ENCODE measurements at regions not wholly inside any gene's neighbourhood (a gene's known extent, or its start where the extent isn't known, plus 50 kb on each side); places are given as distances from the start of the nearest gene placed in this dataset.

- Histone ChIP-seq H3K27ac (ENCODE audit: low read length) (no peak overlapping the region), H3K9me2 (ENCODE audit: insufficient read depth, low read length) (no peaks in the 10 kb centered on the region), H3K36me3 (ENCODE audit: insufficient read depth, low read length) (no peaks in the 10 kb centered on the region), H3K4me3 (ENCODE audit: low read length) (no peak overlapping the region), H3K9me3 (ENCODE audit: low read length) (no peaks in the 10 kb centered on the region), H3K4me2 (ENCODE audit: low read length) (no peak overlapping the region), H3F3A (ENCODE audit: insufficient read depth, low read length, poor library complexity, severe bottlenecking) (no peaks in the 10 kb centered on the region), H3K27me3 (ENCODE audit: insufficient read depth, low read depth, low read length) (no peaks in the 10 kb centered on the region), H3K79me2 (replicated peaks; ENCODE audit: insufficient read depth, low read length) (no peaks in the 10 kb centered on the region), H3K9ac (ENCODE audit: low read length) (no peak overlapping the region), H2AFZ (ENCODE audit: low read depth, low read length) (no peak overlapping the region), H4K20me1 (ENCODE audit: insufficient read depth) (no peaks in the 10 kb centered on the region)
- TF ChIP-seq POLR2AphosphoS5 (IDR thresholded peaks at IDR 0.05) (no peak), EZH2 (IDR thresholded peaks at IDR 0.05; ENCODE audit: borderline replicate concordance, insufficient read depth, low read length, poor library complexity, severe bottlenecking) (no peak), REST (IDR thresholded peaks at IDR 0.05; ENCODE audit: borderline replicate concordance) (no peak), TAF1 (IDR thresholded peaks at IDR 0.05; ENCODE audit: low read depth) (no peak), EP300 (conservative IDR thresholded peaks at IDR 0.05; ENCODE audit: poor library complexity, severe bottlenecking) (no peak), CTCF (IDR thresholded peaks at IDR 0.05; ENCODE audit: poor library complexity, severe bottlenecking) (no peak), MXI1 (conservative IDR thresholded peaks at IDR 0.05; ENCODE audit: poor library complexity, severe bottlenecking) (no peak), RAD21 (conservative IDR thresholded peaks at IDR 0.05) (no peak), SMC3 (conservative IDR thresholded peaks at IDR 0.05; ENCODE audit: poor library complexity) (no peak)
Measured at GRCh38 chr1:29903548-29904166, 667.3 kb downstream of the PTPRU start.

DNA sequence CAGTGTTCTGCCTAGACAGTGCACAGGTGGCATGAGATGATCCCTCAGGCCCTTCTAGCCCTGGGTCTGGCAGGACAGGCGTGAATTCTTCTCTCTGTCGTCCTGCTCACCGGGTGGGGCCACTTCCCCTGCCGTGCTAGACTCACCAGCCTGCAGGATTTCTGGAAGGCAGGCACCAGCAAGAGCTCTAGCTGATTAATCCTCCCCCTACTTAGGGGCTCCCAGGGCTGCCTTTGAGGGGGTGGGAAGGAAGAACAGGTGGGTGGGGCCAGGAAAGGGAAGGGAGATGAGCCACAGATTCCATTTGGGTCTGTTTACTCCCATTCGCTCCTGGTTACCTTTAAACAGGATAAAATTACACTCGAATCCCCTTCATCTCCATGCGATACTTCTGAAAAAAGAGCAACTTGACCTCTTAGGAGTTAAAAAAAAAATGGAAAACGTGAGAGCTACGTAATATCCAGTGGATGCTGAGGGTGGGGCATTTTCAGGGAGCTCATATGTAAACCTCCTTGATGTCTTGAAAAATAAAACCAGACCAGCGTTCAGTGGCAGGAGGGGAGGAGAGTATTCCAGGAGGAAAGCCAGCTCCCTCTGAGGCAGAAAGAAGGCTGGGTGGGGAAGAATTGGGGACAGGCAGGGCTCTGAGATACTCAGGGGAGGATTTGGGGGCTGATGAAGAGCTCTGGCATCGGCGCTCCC lies 665.5 kb downstream of the PTPRU start:
- Histone ChIP-seq H3K4me3 (ENCODE audit: low read length) (no peak overlapping the region), H3K79me2 (replicated peaks; ENCODE audit: insufficient read depth, low read length) (no peaks in the 10 kb centered on the region), H3K9me2 (ENCODE audit: insufficient read depth, low read length) (no peaks in the 10 kb centered on the region), H3K9me3 (ENCODE audit: low read length) (no peaks in the 10 kb centered on the region), H3F3A (ENCODE audit: insufficient read depth, low read length, poor library complexity, severe bottlenecking) (no peaks in the 10 kb centered on the region), H3K27ac (ENCODE audit: low read length) (no peak overlapping the region), H2AFZ (ENCODE audit: low read depth, low read length) (no peak overlapping the region), H4K20me1 (ENCODE audit: insufficient read depth) (no peaks in the 10 kb centered on the region), H3K9ac (ENCODE audit: low read length) (no peak overlapping the region), H3K4me2 (ENCODE audit: low read length) (no peak overlapping the region), H3K36me3 (ENCODE audit: insufficient read depth, low read length) (no peaks in the 10 kb centered on the region), H3K27me3 (ENCODE audit: insufficient read depth, low read depth, low read length) (no peaks in the 10 kb centered on the region)
- TF ChIP-seq POLR2AphosphoS5 (IDR thresholded peaks at IDR 0.05) (no peak), SMC3 (conservative IDR thresholded peaks at IDR 0.05; ENCODE audit: poor library complexity) (no peak), EZH2 (IDR thresholded peaks at IDR 0.05; ENCODE audit: borderline replicate concordance, insufficient read depth, low read length, poor library complexity, severe bottlenecking) (no peak), MXI1 (conservative IDR thresholded peaks at IDR 0.05; ENCODE audit: poor library complexity, severe bottlenecking) (no peak), RAD21 (conservative IDR thresholded peaks at IDR 0.05) (no peak), CTCF (IDR thresholded peaks at IDR 0.05; ENCODE audit: poor library complexity, severe bottlenecking) (no peak), REST (IDR thresholded peaks at IDR 0.05; ENCODE audit: borderline replicate concordance) (no peak), EP300 (conservative IDR thresholded peaks at IDR 0.05; ENCODE audit: poor library complexity, severe bottlenecking) (no peak), TAF1 (IDR thresholded peaks at IDR 0.05; ENCODE audit: low read depth) (no peak)

All from neural cell (in vitro differentiated cells).